ENCODE measurements at regions not wholly inside any gene's neighbourhood (a gene's known extent, or its start where the extent isn't known, plus 50 kb on each side); places are given as distances from the start of the nearest gene placed in this dataset.

DNA sequence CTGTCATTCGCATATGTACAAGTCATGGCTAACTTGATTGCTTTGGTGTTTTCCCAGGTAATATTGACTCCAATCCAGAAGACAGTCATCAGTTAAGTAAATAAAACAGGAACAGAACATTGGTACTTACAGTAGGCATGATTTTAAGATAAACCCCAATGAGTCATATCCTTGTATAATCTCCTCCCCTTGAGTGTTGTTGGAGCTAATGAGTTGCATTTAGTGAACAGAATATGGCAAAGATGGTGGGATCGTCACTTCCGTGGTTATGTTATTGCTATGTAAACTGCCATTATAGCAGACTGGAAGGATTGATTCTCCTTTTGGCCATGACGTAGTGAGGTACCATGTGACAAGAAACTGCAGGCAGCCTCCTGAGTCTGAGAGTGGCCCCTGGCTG is 102.2 kb downstream of the TMX1 start:
- Mint-ChIP-seq H3K4me1 (no peaks in the 10 kb centered on the region), H3K36me3 (ENCODE audit: low read depth) (peaks cover 3% of the 10 kb centered on the region), H3K4me3 (no peak overlapping the region), H3K27me3 (ENCODE audit: low read depth) (no peaks in the 10 kb centered on the region), H3K27ac (ENCODE audit: unreplicated experiment) (no peak overlapping the region), H3K9me3 (peaks cover 6% of the 10 kb centered on the region)
- TF ChIP-seq CTCF (conservative IDR thresholded peaks at IDR 0.05): no peak
- no peak for DNase-seq (ENCODE audit: low read depth, low spot score)

DNA sequence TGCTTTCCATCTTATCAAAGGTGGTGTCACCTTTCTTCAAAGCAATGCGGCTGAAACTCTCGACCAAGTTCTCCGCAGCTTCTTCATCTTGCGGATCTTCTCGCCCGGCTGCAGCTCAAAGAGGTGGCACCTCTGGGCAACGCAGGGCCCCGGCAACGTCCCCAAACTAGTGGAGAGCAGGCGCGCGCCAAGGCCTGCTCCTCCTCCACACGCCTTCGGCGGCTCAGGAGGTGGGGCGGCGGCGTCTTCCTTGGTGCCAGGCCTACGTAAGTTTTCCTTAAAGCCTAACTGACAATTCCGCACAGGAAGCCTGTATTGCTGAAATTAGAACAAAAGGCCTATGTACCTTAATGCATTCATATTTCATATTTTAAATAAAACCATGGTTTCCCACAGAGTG is 112.0 kb downstream of the TMX1 start:
- Mint-ChIP-seq H3K36me3 (ENCODE audit: low read depth) (peaks cover 5% of the 10 kb centered on the region), H3K4me3 (no peak overlapping the region), H3K27ac (ENCODE audit: unreplicated experiment) (no peak overlapping the region), H3K27me3 (ENCODE audit: low read depth) (no peaks in the 10 kb centered on the region), H3K4me1 (peaks cover 10% of the 10 kb centered on the region), H3K9me3 (peaks cover 5% of the 10 kb centered on the region)
- TF ChIP-seq CTCF (conservative IDR thresholded peaks at IDR 0.05): no peak
- no peak for DNase-seq (ENCODE audit: low read depth, low spot score)

DNA sequence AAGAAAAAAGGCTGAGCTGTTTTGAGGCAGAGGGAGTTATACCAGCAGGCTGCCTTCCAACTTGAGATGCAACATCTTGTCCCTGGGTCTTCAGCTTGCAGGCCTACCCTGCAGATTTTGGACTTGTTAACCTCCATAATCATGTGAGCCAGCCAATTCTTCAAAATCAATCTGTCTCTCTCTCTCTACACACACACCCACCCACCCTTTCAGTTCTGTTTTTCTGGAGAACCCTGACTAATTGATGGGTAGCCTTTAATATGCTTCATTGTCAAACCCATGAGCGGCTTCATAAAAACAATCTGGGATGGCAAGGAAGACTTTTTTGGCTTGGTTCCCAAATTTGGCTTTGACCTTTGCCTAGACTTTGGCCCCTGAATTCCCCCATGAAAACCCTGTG is 113.9 kb downstream of the TMX1 start:
- Mint-ChIP-seq H3K27ac (ENCODE audit: unreplicated experiment) (no peak overlapping the region), H3K36me3 (ENCODE audit: low read depth) (no peaks in the 10 kb centered on the region), H3K4me3 (no peak overlapping the region), H3K9me3 (no peaks in the 10 kb centered on the region), H3K4me1 (peaks cover 13% of the 10 kb centered on the region), H3K27me3 (ENCODE audit: low read depth) (no peaks in the 10 kb centered on the region)
- no peak for DNase-seq (ENCODE audit: low read depth, low spot score)
- no peak for TF ChIP-seq CTCF (conservative IDR thresholded peaks at IDR 0.05)

GRCh38 chr14:51354846-51355245 is 114.8 kb downstream of the TMX1 start:
- Mint-ChIP-seq H3K4me1 (peaks cover 13% of the 10 kb centered on the region), H3K27me3 (ENCODE audit: low read depth) (no peaks in the 10 kb centered on the region), H3K27ac (ENCODE audit: unreplicated experiment) (no peak overlapping the region), H3K9me3 (no peaks in the 10 kb centered on the region), H3K36me3 (ENCODE audit: low read depth) (no peaks in the 10 kb centered on the region), H3K4me3 (no peak overlapping the region)
- DNase-seq (ENCODE audit: low read depth, low spot score): no peak
- TF ChIP-seq CTCF (conservative IDR thresholded peaks at IDR 0.05): no peak

GRCh38 chr14:51356381-51356780 is 116.3 kb downstream of the TMX1 start:
- H3K9me3 Mint-ChIP-seq: no peaks in the 10 kb centered on the region
- TF ChIP-seq CTCF (conservative IDR thresholded peaks at IDR 0.05): no peak
- no peaks in the 10 kb centered on the region for H3K27me3 Mint-ChIP-seq (ENCODE audit: low read depth)
- H3K36me3 Mint-ChIP-seq (ENCODE audit: low read depth): no peaks in the 10 kb centered on the region
- no peak for DNase-seq (ENCODE audit: low read depth, low spot score)
- no peak overlapping the region for H3K4me3 Mint-ChIP-seq
- H3K4me1 Mint-ChIP-seq: peaks cover 13% of the 10 kb centered on the region
- H3K27ac Mint-ChIP-seq (ENCODE audit: unreplicated experiment): no peak overlapping the region

GRCh38 chr14:51357250-51357649 is 117.2 kb downstream of the TMX1 start:
- H3K4me3 Mint-ChIP-seq: no peak overlapping the region
- no peaks in the 10 kb centered on the region for H3K36me3 Mint-ChIP-seq (ENCODE audit: low read depth)
- peaks cover 13% of the 10 kb centered on the region for H3K4me1 Mint-ChIP-seq
- H3K27me3 Mint-ChIP-seq (ENCODE audit: low read depth): no peaks in the 10 kb centered on the region
- no peak overlapping the region for H3K27ac Mint-ChIP-seq (ENCODE audit: unreplicated experiment)
- H3K9me3 Mint-ChIP-seq: no peaks in the 10 kb centered on the region
- TF ChIP-seq CTCF (conservative IDR thresholded peaks at IDR 0.05): no peak
- DNase-seq (ENCODE audit: low read depth, low spot score): no peak

Data from neural crest cell (in vitro differentiated cells).